Thyroid gland (tissue), 4 donors: ENCODE measurements at regions not wholly inside any gene's neighbourhood (a gene's known extent, or its start where the extent isn't known, plus 50 kb on each side); places are given as distances from the start of the nearest gene placed in this dataset.

Source experiments
- DNase-seq, 2 donors: peaks; one replicate each; pipeline ENCODE4 v3.0.0-alpha.2; 2019
- H3K27ac ChIP-seq, 3 donors: fragments of 200-600 bp; sonication (generic); 1 replicate in 2 of 3; 2 replicates in 1 of 3; pipeline ENCODE4 v1.5.1; 2016 to 2019; ENCODE audit warnings: mild to moderate bottlenecking in 1 of 3, moderate library complexity in 1 of 3
- H3K27me3 ChIP-seq: fragments of 200-600 bp; sonication (generic); one replicate; pipeline ENCODE4 v1.5.1; 2019
- H3K36me3 ChIP-seq, 2 donors: fragments of 200-600 bp; sonication (generic); one replicate each; pipeline ENCODE4 v1.5.1; 2016 to 2019
- H3K4me1 ChIP-seq, 2 donors: fragments of 200-600 bp; sonication (generic); one replicate each; pipeline ENCODE4 v1.5.1; 2017 to 2019
- H3K4me3 ChIP-seq, 3 donors: fragments of 200-600 bp; sonication (generic); replicated peaks in 1 of 3; 1 replicate in 2 of 3; 2 replicates in 1 of 3; pipeline ENCODE4 v1.5.1; 2016; ENCODE audit warnings: mild to moderate bottlenecking in 1 of 3
- H3K9me3 ChIP-seq: fragments of 200-600 bp; sonication (generic); one replicate; pipeline ENCODE4 v1.5.1; 2017
- CTCF ChIP-seq, 6 experiments: fragments of 200-600 bp in 3 of 6; fragments of 450-650 bp in 3 of 6; sonication (generic) in 3 of 6; IDR thresholded peaks; one replicate each; pipeline ENCODE4 v1.5.1; 2016 to 2019; ENCODE audit warnings: antibody characterized with exemption in 6 of 6, mild to moderate bottlenecking in 2 of 6, inconsistent platforms in 1 of 6, moderate library complexity in 1 of 6
- POLR2A ChIP-seq, 2 donors: fragments of 450-650 bp; IDR thresholded peaks; one replicate each; pipeline ENCODE4 v1.6.1; 2017; ENCODE audit warnings: antibody characterized with exemption in 2 of 2, mild to moderate bottlenecking in 2 of 2, moderate library complexity in 1 of 2
- WGBS, 2 donors: methylation state at CpG; one replicate each; pipeline ENCODE4 v1.1.5; 2017; 5-methylcytosine and 5-hydroxymethylcytosine counted together
- intact Hi-C: fragments of 100-400 bp; cut with DNase I; formaldehyde crosslinking; loops from one replicate; pipeline ENCODE4 v1.15.1; 2023

- Histone ChIP-seq H3K27ac (no peak overlapping the region), H3K4me1 (no peaks in the 10 kb centered on the region), H3K9me3 (no peaks in the 10 kb centered on the region), H3K27me3 (no peaks in the 10 kb centered on the region), H3K4me3 (no peak overlapping the region), H3K36me3 (no peaks in the 10 kb centered on the region)
- TF ChIP-seq POLR2A (IDR thresholded peaks at IDR 0.05) (no peak), CTCF (IDR thresholded peaks at IDR 0.05) (no peak)
- intact Hi-C loops: no loop called here
- DNase-seq: no peak
Observed at GRCh38 chr6:103910018-103910417, 949.7 kb downstream of the HACE1 start.

- no peak for DNase-seq
- no peaks in the 10 kb centered on the region for H3K9me3 ChIP-seq
- intact Hi-C loops: no loop called here
- WGBS, 2 donors: 85 to 91% methylated on average over 3 of the region's 3 CpGs
- H3K27me3 ChIP-seq: no peaks in the 10 kb centered on the region
- H3K36me3 ChIP-seq: no peaks in the 10 kb centered on the region
- no peak for TF ChIP-seq CTCF (IDR thresholded peaks at IDR 0.05)
- TF ChIP-seq POLR2A (IDR thresholded peaks at IDR 0.05): no peak
- H3K27ac ChIP-seq: no peak overlapping the region
- no peak overlapping the region for H3K4me3 ChIP-seq
- H3K4me1 ChIP-seq: no peaks in the 10 kb centered on the region
Observed at GRCh38 chr6:103908898-103909297, 950.8 kb downstream of the HACE1 start.

GRCh38 chr6:103895136-103895535 lies 964.6 kb downstream of the HACE1 start:
- TF ChIP-seq CTCF (IDR thresholded peaks at IDR 0.05) (no peak), POLR2A (IDR thresholded peaks at IDR 0.05) (no peak)
- Histone ChIP-seq H3K27me3 (no peaks in the 10 kb centered on the region), H3K4me1 (no peaks in the 10 kb centered on the region), H3K9me3 (no peaks in the 10 kb centered on the region), H3K27ac (no peak overlapping the region), H3K36me3 (no peaks in the 10 kb centered on the region), H3K4me3 (no peak overlapping the region)
- no peak for DNase-seq
- 88 to 89% methylated on average over 2 of the region's 2 CpGs for WGBS, 2 donors
- intact Hi-C loops: no loop called here

GRCh38 chr6:103893141-103893581 lies 966.6 kb downstream of the HACE1 start:
- no peak overlapping the region for H3K27ac ChIP-seq
- TF ChIP-seq CTCF (IDR thresholded peaks at IDR 0.05) (no peak), POLR2A (IDR thresholded peaks at IDR 0.05) (no peak)
- H3K27me3 ChIP-seq: no peaks in the 10 kb centered on the region
- 53 to 64% methylated on average over 2 of the region's 2 CpGs for WGBS, 2 donors
- DNase-seq: no peak
- H3K36me3 ChIP-seq: no peaks in the 10 kb centered on the region
- H3K9me3 ChIP-seq: no peaks in the 10 kb centered on the region
- intact Hi-C loops: no loop called here
- H3K4me3 ChIP-seq: no peak overlapping the region
- no peaks in the 10 kb centered on the region for H3K4me1 ChIP-seq

GRCh38 chr6:103886951-103887350 lies 972.8 kb downstream of the HACE1 start:
- Histone ChIP-seq H3K36me3 (no peaks in the 10 kb centered on the region), H3K9me3 (no peaks in the 10 kb centered on the region), H3K4me1 (no peaks in the 10 kb centered on the region), H3K27ac (no peak overlapping the region), H3K4me3 (no peak overlapping the region), H3K27me3 (no peaks in the 10 kb centered on the region)
- DNase-seq: no peak
- TF ChIP-seq POLR2A (IDR thresholded peaks at IDR 0.05): no peak
- no peak for TF ChIP-seq CTCF (IDR thresholded peaks at IDR 0.05)
- 96 to 97% methylated on average over 1 of the region's 1 CpG for WGBS, 2 donors
- intact Hi-C loops: no loop called here
